DND-41 (cell line): ENCODE measurements at regions not wholly inside any gene's neighbourhood (a gene's known extent, or its start where the extent isn't known, plus 50 kb on each side); places are given as distances from the start of the nearest gene placed in this dataset.

Experiments
- ATAC-seq: fragments of 200-7000 bp; cut with Tn5 transposase; 3 replicates; pipeline ENCODE4 v1.9.1; 2021; ENCODE audit warnings: low read depth; ENCODE audit not compliant: insufficient read depth
- DNase-seq: peaks from one replicate; pipeline ENCODE4 v3.0.0-alpha.2; 2020
- H2AFZ ChIP-seq: 2 replicates; pipeline ENCODE4 v1.6.0; 2012; ENCODE audit warnings: low read depth, low read length
- H3K27ac ChIP-seq: 2 replicates; pipeline ENCODE4 v1.5.1; 2012; ENCODE audit warnings: low read length, inconsistent platforms
- H3K27me3 ChIP-seq: fragments of 200-600 bp; sonication (generic); 2 replicates; pipeline ENCODE4 v1.6.0; 2012; ENCODE audit warnings: low read length, mild to moderate bottlenecking, inconsistent platforms; ENCODE audit not compliant: insufficient read depth, poor library complexity
- H3K36me3 ChIP-seq: 2 replicates; pipeline ENCODE4 v1.5.1; 2012; ENCODE audit warnings: low read length, inconsistent platforms; ENCODE audit not compliant: insufficient read depth
- H3K4me1 ChIP-seq: 2 replicates; pipeline ENCODE4 v1.5.1; 2012; ENCODE audit warnings: mild to moderate bottlenecking, low read length; ENCODE audit not compliant: insufficient read depth
- H3K4me2 ChIP-seq: 2 replicates; pipeline ENCODE4 v1.6.0; 2012; ENCODE audit warnings: mild to moderate bottlenecking, moderate library complexity, low read length, inconsistent platforms; ENCODE audit not compliant: insufficient read depth
- H3K4me3 ChIP-seq, 2 experiments: fragments of 200-600 bp in 1 of 2; shearing (Covaris generic) in 1 of 2; 2 replicates each; pipeline ENCODE4 v1.5.1; 2012 to 2016; ENCODE audit warnings: inconsistent platforms in 2 of 2, low read length in 2 of 2, mild to moderate bottlenecking in 2 of 2, low read depth in 1 of 2, moderate library complexity in 1 of 2
- H3K79me2 ChIP-seq: 2 replicates; pipeline ENCODE4 v1.6.0; 2012; ENCODE audit warnings: low read length, inconsistent platforms; ENCODE audit not compliant: insufficient read depth
- H3K9ac ChIP-seq: 2 replicates; pipeline ENCODE4 v1.6.0; 2012; ENCODE audit warnings: low read depth, mild to moderate bottlenecking, inconsistent platforms, low read length, moderate library complexity
- H3K9me3 ChIP-seq: 2 replicates; pipeline ENCODE4 v1.5.1; 2012; ENCODE audit warnings: low read length, moderate library complexity, mild to moderate bottlenecking, inconsistent platforms; ENCODE audit not compliant: insufficient read depth, severe bottlenecking
- H4K20me1 ChIP-seq: 2 replicates; pipeline ENCODE4 v1.6.0; 2012; ENCODE audit warnings: low read length; ENCODE audit not compliant: insufficient read depth
- CTCF ChIP-seq: IDR thresholded peaks from 2 replicates; pipeline ENCODE4 v1.5.1; 2012; ENCODE audit warnings: borderline replicate concordance, low read length, moderate library complexity, mild to moderate bottlenecking; ENCODE audit not compliant: poor library complexity, severe bottlenecking; ENCODE audit errors: extremely low read depth
- EZH2 ChIP-seq: IDR thresholded peaks from 3 replicates; pipeline ENCODE4 v1.6.1; 2012; ENCODE audit warnings: borderline replicate concordance, low read depth, mild to moderate bottlenecking, moderate library complexity, low read length, inconsistent platforms; ENCODE audit not compliant: severe bottlenecking

- H3K9me3 ChIP-seq, result no peaks in the 10 kb centered on the region
- H3K9ac ChIP-seq, result no peak overlapping the region
- no peak overlapping the region for H3K4me3 ChIP-seq
- no peaks in the 10 kb centered on the region for H3K79me2 ChIP-seq
- no peaks in the 10 kb centered on the region for H3K27me3 ChIP-seq
- H2AFZ ChIP-seq, result no peak overlapping the region
- no peak for DNase-seq
- TF ChIP-seq CTCF, result no peak
- TF ChIP-seq EZH2, result no peak
- no peaks in the 10 kb centered on the region for H4K20me1 ChIP-seq
- no peak overlapping the region for H3K27ac ChIP-seq
- no peak for ATAC-seq
- no peaks in the 10 kb centered on the region for H3K36me3 ChIP-seq
- H3K4me1 ChIP-seq, result no peaks in the 10 kb centered on the region
- H3K4me2 ChIP-seq, result no peak overlapping the region
Measured at GRCh38 chr3:62965311-62965710, 90.1 kb upstream of the CADPS start.

GRCh38 chr3:62968128-62968527, 92.9 kb upstream of the CADPS start:
- TF ChIP-seq CTCF (no peak), EZH2 (no peak)
- no peaks in the 10 kb centered on the region for H4K20me1 ChIP-seq
- ATAC-seq, result no peak
- H3K4me1 ChIP-seq, result no peaks in the 10 kb centered on the region
- H3K9ac ChIP-seq, result no peak overlapping the region
- H2AFZ ChIP-seq, result no peak overlapping the region
- no peak overlapping the region for H3K4me2 ChIP-seq
- DNase-seq, result no peak
- H3K27ac ChIP-seq, result no peak overlapping the region
- H3K79me2 ChIP-seq, result no peaks in the 10 kb centered on the region
- H3K9me3 ChIP-seq, result no peaks in the 10 kb centered on the region
- no peaks in the 10 kb centered on the region for H3K27me3 ChIP-seq
- no peak overlapping the region for H3K4me3 ChIP-seq
- H3K36me3 ChIP-seq, result no peaks in the 10 kb centered on the region

- ATAC-seq (no peak), DNase-seq (no peak)
- TF ChIP-seq CTCF (no peak), EZH2 (no peak)
- Histone ChIP-seq H4K20me1 (no peaks in the 10 kb centered on the region), H3K9me3 (no peaks in the 10 kb centered on the region), H3K4me3 (no peak overlapping the region), H3K27ac (no peak overlapping the region), H3K4me2 (no peak overlapping the region), H3K36me3 (no peaks in the 10 kb centered on the region), H2AFZ (no peak overlapping the region), H3K27me3 (no peaks in the 10 kb centered on the region), H3K4me1 (no peaks in the 10 kb centered on the region), H3K9ac (no peak overlapping the region), H3K79me2 (no peaks in the 10 kb centered on the region)
Measured at GRCh38 chr3:62970648-62971047, 95.4 kb upstream of the CADPS start.

- TF ChIP-seq EZH2, result no peak
- no peak for TF ChIP-seq CTCF
Measured at GRCh38 chr3:62975566-62975965, 100.3 kb upstream of the CADPS start.

More at GRCh38 chr3:62975566-62975965, 100.3 kb upstream of the CADPS start:
- Histone ChIP-seq H3K4me2 (no peak overlapping the region), H3K27ac (no peak overlapping the region), H3K9me3 (no peaks in the 10 kb centered on the region), H3K9ac (no peak overlapping the region), H3K79me2 (no peaks in the 10 kb centered on the region), H4K20me1 (no peaks in the 10 kb centered on the region), H2AFZ (no peak overlapping the region), H3K4me3 (no peak overlapping the region), H3K36me3 (no peaks in the 10 kb centered on the region), H3K4me1 (no peaks in the 10 kb centered on the region), H3K27me3 (no peaks in the 10 kb centered on the region)
- no peak for DNase-seq
- no peak for ATAC-seq
